HCT116 (cell line): ENCODE measurements at regions not wholly inside any gene's neighbourhood (a gene's known extent, or its start where the extent isn't known, plus 50 kb on each side); places are given as distances from the start of the nearest gene placed in this dataset.

Source experiments
- ATAC-seq: fragments of 200-7000 bp; cut with Tn5 transposase; 2 replicates; pipeline ENCODE4 v1.9.1; 2020; ENCODE audit warnings: mild to moderate bottlenecking, moderate library complexity
- BruUV-seq: library from RNA; stranded (reverse); fragments of 400-500 nt; replicated peaks from 2 replicates; lab custom pipeline; 2021; lab: Mats Ljungman, UMichigan
- CTCF ChIA-PET: fragments of 300-600 bp; sonication (Branson Sonifier 250); formaldehyde crosslinking; loops from one replicate; lab custom pipeline; 2021; ENCODE audit warnings: antibody characterized with exemption; lab: Charles Lee
- POLR2A ChIA-PET: fragments of 300-600, 350-600 bp; sonication (Branson Sonifier 250); formaldehyde crosslinking; loops from one replicate; lab custom pipeline; 2021; ENCODE audit warnings: antibody characterized with exemption; lab: Charles Lee
- RAD21 ChIA-PET, 2 experiments: fragments of 300-600 bp; sonication (Branson Sonifier 250); formaldehyde crosslinking; loops; one replicate each; lab custom pipeline; 2023; ENCODE audit warnings: low total read pairs in 2 of 2; ENCODE audit not compliant: uncharacterized antibody in 2 of 2, unreplicated experiment in 2 of 2, low non-redundant PET in 1 of 2; lab: Charles Lee
- DNase-seq: peaks from one replicate; pipeline ENCODE4 v3.0.0-alpha.2; 2010; ENCODE audit warnings: low read depth, low spot score
- H2AFZ ChIP-seq: fragments of 200-600 bp; shearing (Covaris generic), sonication (generic); 2 replicates; pipeline ENCODE4 v1.6.1; 2017; ENCODE audit warnings: low read depth, mixed run types, mixed read lengths, antibody characterized with exemption, low read length; ENCODE audit not compliant: poor library complexity, severe bottlenecking
- H3K27ac ChIP-seq: 2 replicates; pipeline ENCODE4 v1.5.1; 2012; ENCODE audit warnings: low read depth, low read length
- H3K27me3 ChIP-seq: fragments of 200-600 bp; sonication (generic); 2 replicates; pipeline ENCODE4 v1.6.1; 2016; ENCODE audit warnings: mixed run types, low read length, mixed read lengths; ENCODE audit not compliant: insufficient read depth
- H3K36me3 ChIP-seq, 2 experiments: fragments of 200-500 bp in 1 of 2; fragments of 200-600 bp in 1 of 2; sonication (Bioruptor generic) in 1 of 2; sonication (generic) in 1 of 2; 2 replicates each; pipeline versions ENCODE4 v1.5.1 to v1.6.1; 2014 to 2016; ENCODE audit warnings: low read length in 2 of 2, inconsistent platforms in 1 of 2, mixed read lengths in 1 of 2, mixed run types in 1 of 2; ENCODE audit not compliant: insufficient read depth in 2 of 2, control insufficient read depth in 1 of 2
- H3K4me1 ChIP-seq, 2 experiments: fragments of 200-600 bp in 1 of 2; sonication (generic) in 1 of 2; 2 replicates each; pipeline versions ENCODE4 v1.5.1 to v1.6.1; 2012 to 2017; ENCODE audit warnings: low read length in 2 of 2, inconsistent platforms in 1 of 2, mild to moderate bottlenecking in 1 of 2, mixed read lengths in 1 of 2, mixed run types in 1 of 2, moderate library complexity in 1 of 2; ENCODE audit not compliant: insufficient read depth in 2 of 2, control insufficient read depth in 1 of 2
- H3K4me2 ChIP-seq: fragments of 200-600 bp; sonication (generic); 2 replicates; pipeline ENCODE4 v1.6.1; 2017; ENCODE audit warnings: mixed run types, low read length, mixed read lengths
- H3K4me3 ChIP-seq, 2 experiments: fragments of 200-600 bp in 1 of 2; sonication (generic) in 1 of 2; replicated peaks in 1 of 2; 2 replicates each; pipeline ENCODE4 v1.5.1; 2011 to 2016; ENCODE audit warnings: low read length in 2 of 2, control low read depth in 1 of 2, low read depth in 1 of 2, mild to moderate bottlenecking in 1 of 2, mixed read lengths in 1 of 2, mixed run types in 1 of 2
- H3K79me2 ChIP-seq: fragments of 200-600 bp; sonication (generic); 2 replicates; pipeline ENCODE4 v1.6.1; 2017; ENCODE audit warnings: mild to moderate bottlenecking, mixed run types, low read length, moderate library complexity, mixed read lengths; ENCODE audit not compliant: insufficient read depth
- H3K9ac ChIP-seq: fragments of 200-600 bp; sonication (generic); 2 replicates; pipeline ENCODE4 v1.6.1; 2016; ENCODE audit warnings: low read length, mixed read lengths
- H3K9me2 ChIP-seq: fragments of 200-600 bp; sonication (generic), shearing (Covaris generic); 2 replicates; pipeline ENCODE4 v1.6.1; 2017; ENCODE audit warnings: mixed run types, mild to moderate bottlenecking, moderate library complexity; ENCODE audit not compliant: insufficient read depth
- H3K9me3 ChIP-seq, 2 experiments: fragments of 200-500 bp in 1 of 2; fragments of 200-600 bp in 1 of 2; sonication (Bioruptor generic) in 1 of 2; sonication (generic) in 1 of 2; 2 replicates each; pipeline ENCODE4 v1.6.1; 2014 to 2017; ENCODE audit warnings: low read length in 2 of 2, mixed read lengths in 2 of 2, inconsistent platforms in 1 of 2, low read depth in 1 of 2, mild to moderate bottlenecking in 1 of 2, mixed run types in 1 of 2, moderate library complexity in 1 of 2; ENCODE audit not compliant: control insufficient read depth in 1 of 2, insufficient read depth in 1 of 2
- H4K20me1 ChIP-seq: fragments of 200-600 bp; sonication (generic), shearing (Covaris generic); 2 replicates; pipeline ENCODE4 v1.6.1; 2017; ENCODE audit warnings: mixed run types, mild to moderate bottlenecking, moderate library complexity; ENCODE audit not compliant: insufficient read depth
- CBX3 ChIP-seq: IDR thresholded peaks from 2 replicates; pipeline ENCODE4 v1.6.1; 2012; ENCODE audit warnings: low read depth
- CEBPB ChIP-seq: IDR thresholded peaks from 2 replicates; pipeline ENCODE4 v1.6.1; 2012; ENCODE audit warnings: low read depth
- EGR1 ChIP-seq: IDR thresholded peaks from 2 replicates; pipeline ENCODE4 v1.6.1; 2012; ENCODE audit warnings: low read depth
- EZH2 ChIP-seq: fragments of 200-600 bp; sonication (generic); IDR thresholded peaks from 2 replicates; pipeline ENCODE4 v1.6.1; 2017; ENCODE audit warnings: antibody characterized with exemption, mixed run types
- EZH2phosphoT487 ChIP-seq: fragments of 200-600 bp; IDR thresholded peaks from 2 replicates; pipeline ENCODE4 v1.6.1; 2018; ENCODE audit warnings: antibody characterized with exemption, borderline replicate concordance
- FOSL1 ChIP-seq: IDR thresholded peaks from 2 replicates; pipeline ENCODE4 v1.6.1; 2012; ENCODE audit warnings: low read depth
- JUND ChIP-seq: IDR thresholded peaks from 2 replicates; pipeline ENCODE4 v1.6.1; 2012
- MAX ChIP-seq: IDR thresholded peaks from 2 replicates; pipeline ENCODE4 v1.6.1; 2012
- RAD21 ChIP-seq: IDR thresholded peaks from 2 replicates; pipeline ENCODE4 v1.6.1; 2012; ENCODE audit warnings: low read depth, mild to moderate bottlenecking
- SIN3A ChIP-seq: IDR thresholded peaks from 2 replicates; pipeline ENCODE4 v1.6.1; 2012; ENCODE audit warnings: low read depth
- SP1 ChIP-seq: IDR thresholded peaks from 2 replicates; pipeline ENCODE4 v1.6.1; 2012; ENCODE audit warnings: low read depth
- TCF7L2 ChIP-seq: IDR thresholded peaks from 2 replicates; pipeline ENCODE4 v1.7.0; 2011; ENCODE audit warnings: borderline replicate concordance, inconsistent platforms; ENCODE audit not compliant: insufficient read depth, insufficient read length; ENCODE audit errors: extremely low read depth
- intact Hi-C: fragments of 100-400 bp; cut with micrococcal nuclease; formaldehyde crosslinking; loops from 2 replicates; pipeline ENCODE4 v1.10.0; 2022
- TF ChIP-seq, protein P1 (sequence below): IDR thresholded peaks from 2 replicates; pipeline ENCODE4 v1.6.1; 2011; ENCODE audit warnings: mild to moderate bottlenecking, low read length, moderate library complexity; ENCODE audit not compliant: insufficient replicate concordance; ENCODE audit errors: extremely low read depth

DNA sequence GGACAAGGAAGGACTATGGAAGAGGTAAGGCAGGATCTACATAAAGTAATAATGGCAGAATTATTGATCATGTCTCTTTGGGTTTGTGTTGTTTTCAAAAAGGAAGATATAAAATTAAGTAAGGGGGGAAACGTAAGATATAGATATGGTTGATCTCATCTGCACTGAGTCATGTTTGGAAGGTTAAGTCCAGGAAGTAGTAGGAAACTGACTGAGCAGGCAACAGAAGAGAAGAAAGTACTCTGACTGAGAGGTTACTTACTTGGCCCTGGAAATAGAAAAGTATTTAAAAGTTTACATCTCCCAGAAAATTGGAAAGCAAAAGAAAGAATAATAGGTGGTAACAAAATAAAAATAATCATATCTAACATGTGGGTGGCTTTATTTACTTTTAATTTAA is 405.3 kb upstream of the RGMB start:
- CTCF ChIA-PET: no interaction called here

DNA sequence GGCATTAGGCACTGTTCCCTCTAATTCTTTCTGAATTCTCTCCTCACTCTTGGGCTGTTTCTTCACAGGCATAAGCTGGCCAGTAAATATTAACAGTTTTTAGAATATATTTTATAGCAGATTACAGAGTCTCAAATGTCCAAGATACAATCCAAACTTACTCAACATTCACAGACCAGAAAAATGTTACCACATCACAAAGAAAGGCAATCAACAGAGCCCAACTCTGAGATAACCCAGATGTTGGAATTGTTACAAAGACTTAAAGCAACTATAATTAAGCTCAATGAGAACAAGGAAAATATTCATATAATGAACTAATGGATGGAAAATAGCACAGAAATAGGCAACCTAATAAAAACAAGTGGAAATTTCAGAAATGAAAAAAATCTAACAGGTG is 401.1 kb upstream of the RGMB start:
- RAD21 ChIA-PET: no interaction called here
- intact Hi-C loops: no loop called here
- TF ChIP-seq EGR1: no peak
- no peak for TF ChIP-seq SP1
- TF ChIP-seq EZH2: no peak
- no peak for TF ChIP-seq FOSL1
- no peak for TF ChIP-seq MAX
- no peak for TF ChIP-seq SIN3A
- no peak for TF ChIP-seq CEBPB
- no peak for TF ChIP-seq JUND
- TF ChIP-seq, protein P1, sequence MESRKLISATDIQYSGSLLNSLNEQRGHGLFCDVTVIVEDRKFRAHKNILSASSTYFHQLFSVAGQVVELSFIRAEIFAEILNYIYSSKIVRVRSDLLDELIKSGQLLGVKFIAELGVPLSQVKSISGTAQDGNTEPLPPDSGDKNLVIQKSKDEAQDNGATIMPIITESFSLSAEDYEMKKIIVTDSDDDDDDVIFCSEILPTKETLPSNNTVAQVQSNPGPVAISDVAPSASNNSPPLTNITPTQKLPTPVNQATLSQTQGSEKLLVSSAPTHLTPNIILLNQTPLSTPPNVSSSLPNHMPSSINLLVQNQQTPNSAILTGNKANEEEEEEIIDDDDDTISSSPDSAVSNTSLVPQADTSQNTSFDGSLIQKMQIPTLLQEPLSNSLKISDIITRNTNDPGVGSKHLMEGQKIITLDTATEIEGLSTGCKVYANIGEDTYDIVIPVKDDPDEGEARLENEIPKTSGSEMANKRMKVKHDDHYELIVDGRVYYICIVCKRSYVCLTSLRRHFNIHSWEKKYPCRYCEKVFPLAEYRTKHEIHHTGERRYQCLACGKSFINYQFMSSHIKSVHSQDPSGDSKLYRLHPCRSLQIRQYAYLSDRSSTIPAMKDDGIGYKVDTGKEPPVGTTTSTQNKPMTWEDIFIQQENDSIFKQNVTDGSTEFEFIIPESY: no peak
- TF ChIP-seq RAD21: no peak
- no peak for TF ChIP-seq EZH2phosphoT487

More for the DNA sequence above, 405.3 kb upstream of the RGMB start:
- intact Hi-C loops: no loop called here
- TF ChIP-seq EZH2phosphoT487 (no peak), CBX3 (no peak), TCF7L2 (no peak)
- TF ChIP-seq, all 23 proteins: peak for 0
- BruUV-seq: no TSS peak
- no peak for DNase-seq
- Histone ChIP-seq H4K20me1 (no peaks in the 10 kb centered on the region), H3K36me3 (no peaks in the 10 kb centered on the region), H3K4me3 (no peak overlapping the region), H2AFZ (no peak overlapping the region), H3K27ac (no peak overlapping the region), H3K4me2 (no peak overlapping the region), H3K27me3 (no peaks in the 10 kb centered on the region), H3K4me1 (no peaks in the 10 kb centered on the region), H3K9ac (no peak overlapping the region), H3K9me2 (no peaks in the 10 kb centered on the region), H3K9me3 (no peaks in the 10 kb centered on the region), H3K79me2 (no peaks in the 10 kb centered on the region)
- no peak for ATAC-seq
- ChIA-PET POLR2A (no interaction called here), RAD21 (no interaction called here)

More for the DNA sequence above, 401.1 kb upstream of the RGMB start:
- no peak overlapping the region for H3K9ac ChIP-seq
- DNase-seq (no peak), ATAC-seq (no peak)
- CTCF ChIA-PET: no interaction called here
- H3K27ac ChIP-seq: no peak overlapping the region
- no peak overlapping the region for H3K4me2 ChIP-seq
- no peaks in the 10 kb centered on the region for H3K4me1 ChIP-seq
- POLR2A ChIA-PET: no interaction called here
- no TSS peak for BruUV-seq
- H3K36me3 ChIP-seq: no peaks in the 10 kb centered on the region
- no peaks in the 10 kb centered on the region for H3K9me3 ChIP-seq
- H3K79me2 ChIP-seq: no peaks in the 10 kb centered on the region
- no peaks in the 10 kb centered on the region for H3K27me3 ChIP-seq
- H4K20me1 ChIP-seq: no peaks in the 10 kb centered on the region
- H3K4me3 ChIP-seq: no peak overlapping the region
- no peaks in the 10 kb centered on the region for H3K9me2 ChIP-seq
- no peak overlapping the region for H2AFZ ChIP-seq
